Cardiac muscle cell (in vitro differentiated cells and primary cell): ENCODE measurements at regions not wholly inside any gene's neighbourhood (a gene's known extent, or its start where the extent isn't known, plus 50 kb on each side); places are given as distances from the start of the nearest gene placed in this dataset.
"Not testable (repeated sequence)": the region's sequence is repeated elsewhere in the genome, so short reads cannot be mapped to it uniquely, and the experiment has no call there.

Source experiments
- DNase-seq, 2 donors: peaks; one replicate each; pipeline versions ENCODE4 v3.0.0 to v3.0.0-alpha.2; 2010 to 2017; ENCODE audit warnings: low read depth in 1 of 2, low spot score in 1 of 2
- H3K27ac ChIP-seq: fragments of 200-600 bp; sonication (generic); 2 replicates; pipeline ENCODE4 v1.5.1; 2016
- H3K27me3 ChIP-seq: fragments of 200-600 bp; sonication (generic); 2 replicates; pipeline ENCODE4 v1.6.0; 2016; ENCODE audit warnings: control low read depth
- H3K36me3 ChIP-seq: fragments of 200-600 bp; sonication (generic); 2 replicates; pipeline ENCODE4 v1.5.1; 2016; ENCODE audit warnings: control low read depth
- H3K4me1 ChIP-seq: fragments of 200-600 bp; sonication (generic); 2 replicates; pipeline ENCODE4 v1.8.1; 2017; ENCODE audit warnings: low read depth, mild to moderate bottlenecking, mixed run types
- H3K4me3 ChIP-seq: fragments of 200-600 bp; sonication (generic); 2 replicates; pipeline ENCODE4 v1.5.1; 2016; ENCODE audit warnings: mild to moderate bottlenecking
- H3K9me3 ChIP-seq: fragments of 200-600 bp; sonication (generic); 2 replicates; pipeline ENCODE4 v1.5.1; 2017; ENCODE audit warnings: low read depth, mild to moderate bottlenecking, control low read depth
- CTCF ChIP-seq: IDR thresholded peaks from 2 replicates; pipeline ENCODE4 v1.5.1; 2012; ENCODE audit warnings: low read depth, mild to moderate bottlenecking, low read length

GRCh38 chr9:73916016-73916673 lies 581.0 kb upstream of the RORB start:
- peak; percentile 4 for TF ChIP-seq CTCF
- H3K4me1 ChIP-seq = no peaks in the 10 kb centered on the region
- DNase-seq = peak; percentile 8 to 59
- no peaks in the 10 kb centered on the region for H3K27me3 ChIP-seq
- H3K27ac ChIP-seq = no peak overlapping the region
- H3K4me3 ChIP-seq = no peak overlapping the region
- no peaks in the 10 kb centered on the region for H3K36me3 ChIP-seq
- H3K9me3 ChIP-seq = no peaks in the 10 kb centered on the region

DNA sequence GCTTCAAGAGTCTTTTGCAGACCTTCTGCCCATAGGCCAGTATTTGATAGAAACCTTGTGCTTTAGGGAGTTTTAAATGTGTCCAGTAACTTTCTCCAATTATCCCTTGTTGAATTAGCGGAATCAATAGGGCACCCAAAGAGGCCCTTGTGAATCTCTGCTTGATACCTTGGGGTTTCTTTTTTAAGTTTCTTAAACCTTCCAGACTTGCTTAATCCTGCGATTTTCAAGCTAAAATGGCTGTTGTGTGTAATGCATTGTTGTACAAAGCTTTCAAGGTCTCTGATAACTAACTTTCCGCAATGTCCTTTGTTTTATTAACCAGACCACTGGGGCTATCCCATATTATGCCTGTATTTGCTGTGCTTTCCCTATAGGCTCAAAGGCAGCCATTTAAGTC lies 577.4 kb upstream of the RORB start:
- no peak for DNase-seq

GRCh38 chr9:73923796-73924195 lies 573.3 kb upstream of the RORB start:
- Histone ChIP-seq H3K36me3 (no peaks in the 10 kb centered on the region), H3K9me3 (no peaks in the 10 kb centered on the region), H3K4me3 (no peak overlapping the region), H3K27me3 (no peaks in the 10 kb centered on the region), H3K4me1 (no peaks in the 10 kb centered on the region), H3K27ac (no peak overlapping the region)
- no peak for TF ChIP-seq CTCF
- DNase-seq = no peak

More for the DNA sequence above, 577.4 kb upstream of the RORB start:
- no peak for TF ChIP-seq CTCF
- no peak overlapping the region for H3K4me3 ChIP-seq
- no peaks in the 10 kb centered on the region for H3K4me1 ChIP-seq
- no peaks in the 10 kb centered on the region for H3K27me3 ChIP-seq
- no peaks in the 10 kb centered on the region for H3K36me3 ChIP-seq
- no peak overlapping the region for H3K27ac ChIP-seq
- H3K9me3 ChIP-seq = no peaks in the 10 kb centered on the region

GRCh38 chr9:73951147-73951546 lies 546.0 kb upstream of the RORB start:
- Histone ChIP-seq H3K9me3 (no peaks in the 10 kb centered on the region), H3K36me3 (no peaks in the 10 kb centered on the region), H3K27me3 (no peaks in the 10 kb centered on the region), H3K27ac (no peak overlapping the region), H3K4me3 (no peak overlapping the region), H3K4me1 (no peaks in the 10 kb centered on the region)
- no peak for DNase-seq
- no peak for TF ChIP-seq CTCF

GRCh38 chr9:73962792-73963191 lies 534.3 kb upstream of the RORB start:
- Histone ChIP-seq H3K9me3 (no peaks in the 10 kb centered on the region), H3K27ac (no peak overlapping the region), H3K4me1 (no peaks in the 10 kb centered on the region), H3K4me3 (no peak overlapping the region), H3K27me3 (no peaks in the 10 kb centered on the region), H3K36me3 (no peaks in the 10 kb centered on the region)
- TF ChIP-seq CTCF = no peak
- DNase-seq = no peak

- Histone ChIP-seq H3K9me3 (no peaks in the 10 kb centered on the region), H3K4me3 (no peak overlapping the region), H3K27ac (no peak overlapping the region), H3K4me1 (no peaks in the 10 kb centered on the region), H3K27me3 (no peaks in the 10 kb centered on the region), H3K36me3 (no peaks in the 10 kb centered on the region)
- no peak for TF ChIP-seq CTCF
- DNase-seq = no peak
Observed at GRCh38 chr9:73969936-73970335, 527.2 kb upstream of the RORB start.

DNA sequence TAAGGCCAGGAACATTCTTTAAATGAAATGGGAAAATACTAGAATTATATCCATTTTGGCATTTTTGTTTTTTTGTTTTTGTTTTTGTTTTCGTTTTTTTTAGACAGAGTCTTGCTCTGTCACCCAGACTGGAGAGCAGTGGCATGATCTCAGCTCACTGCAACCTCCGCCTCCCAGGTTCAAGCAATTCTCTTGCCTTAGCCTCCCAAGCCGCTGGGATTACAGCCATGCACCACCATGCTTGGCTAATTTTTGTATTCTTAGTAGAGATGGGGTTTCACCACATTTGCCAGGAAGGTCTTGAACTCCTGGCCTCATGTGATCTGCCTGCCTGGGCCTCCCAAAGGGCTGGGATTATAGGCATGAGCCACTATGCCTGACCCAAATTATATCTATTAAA lies 520.7 kb upstream of the RORB start:
- H3K4me3 ChIP-seq, H3K9me3 ChIP-seq, H3K4me1 ChIP-seq, H3K36me3 ChIP-seq, H3K27ac ChIP-seq, DNase-seq, H3K27me3 ChIP-seq: not testable (repeated sequence)
